ENCODE measurements at regions not wholly inside any gene's neighbourhood (a gene's known extent, or its start where the extent isn't known, plus 50 kb on each side); places are given as distances from the start of the nearest gene placed in this dataset.

DNA sequence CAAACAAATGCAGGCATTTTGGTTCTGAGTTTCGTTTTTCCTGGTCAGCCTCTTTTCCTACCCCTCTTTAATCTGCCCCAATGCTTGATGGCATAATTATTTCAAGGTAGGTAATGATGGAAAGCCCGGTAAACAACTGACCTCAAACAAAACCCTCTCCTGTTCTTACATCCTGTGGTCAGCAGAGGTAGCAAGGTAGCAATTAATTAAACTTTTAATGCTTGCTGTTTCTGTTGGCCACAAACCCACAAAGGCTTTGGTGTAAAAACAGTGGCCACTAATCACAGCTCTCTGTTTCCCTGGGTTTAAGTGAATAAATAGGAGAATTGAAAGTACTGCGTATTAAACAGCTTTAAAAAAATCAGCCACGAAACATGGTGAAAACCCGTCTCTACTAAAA, 261.5 kb upstream of the SOX4 start:
- no peak for DNase-seq (ENCODE audit: low spot score)
- in situ Hi-C loops (cut with MboI; ENCODE audit: low pct_unique_long_range_greater_than_20kb, low sequenced_read_pairs, unreplicated experiment): no loop called here
- TF ChIP-seq, protein P1, sequence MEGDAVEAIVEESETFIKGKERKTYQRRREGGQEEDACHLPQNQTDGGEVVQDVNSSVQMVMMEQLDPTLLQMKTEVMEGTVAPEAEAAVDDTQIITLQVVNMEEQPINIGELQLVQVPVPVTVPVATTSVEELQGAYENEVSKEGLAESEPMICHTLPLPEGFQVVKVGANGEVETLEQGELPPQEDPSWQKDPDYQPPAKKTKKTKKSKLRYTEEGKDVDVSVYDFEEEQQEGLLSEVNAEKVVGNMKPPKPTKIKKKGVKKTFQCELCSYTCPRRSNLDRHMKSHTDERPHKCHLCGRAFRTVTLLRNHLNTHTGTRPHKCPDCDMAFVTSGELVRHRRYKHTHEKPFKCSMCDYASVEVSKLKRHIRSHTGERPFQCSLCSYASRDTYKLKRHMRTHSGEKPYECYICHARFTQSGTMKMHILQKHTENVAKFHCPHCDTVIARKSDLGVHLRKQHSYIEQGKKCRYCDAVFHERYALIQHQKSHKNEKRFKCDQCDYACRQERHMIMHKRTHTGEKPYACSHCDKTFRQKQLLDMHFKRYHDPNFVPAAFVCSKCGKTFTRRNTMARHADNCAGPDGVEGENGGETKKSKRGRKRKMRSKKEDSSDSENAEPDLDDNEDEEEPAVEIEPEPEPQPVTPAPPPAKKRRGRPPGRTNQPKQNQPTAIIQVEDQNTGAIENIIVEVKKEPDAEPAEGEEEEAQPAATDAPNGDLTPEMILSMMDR (IDR thresholded peaks at IDR 0.05; ENCODE audit: extremely low read depth, insufficient read depth, missing control alignments): no peak

DNA sequence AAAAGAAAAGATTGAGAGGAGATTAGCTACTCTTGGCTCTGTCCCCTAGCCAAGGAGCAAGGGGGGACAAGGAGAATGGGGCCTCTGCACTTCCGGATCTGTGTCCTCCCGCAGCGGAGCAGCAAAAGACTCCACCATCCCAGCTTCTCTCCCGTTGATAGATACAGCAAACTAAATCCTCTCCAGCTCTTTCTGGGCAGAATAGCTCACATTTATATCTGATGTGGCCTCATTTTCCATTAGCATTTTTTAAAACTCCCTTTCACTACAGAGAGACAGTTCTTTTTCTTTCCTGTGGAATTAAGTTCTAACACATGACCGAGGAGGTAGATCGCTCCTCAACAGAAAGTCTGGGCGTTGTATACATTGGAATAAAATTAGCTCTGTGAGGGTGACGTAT, 260.9 kb upstream of the SOX4 start:
- TF ChIP-seq, protein P1 (IDR thresholded peaks at IDR 0.05; ENCODE audit: extremely low read depth, insufficient read depth, missing control alignments): no peak
- DNase-seq (ENCODE audit: low spot score): no peak
- in situ Hi-C loops (cut with MboI; ENCODE audit: low pct_unique_long_range_greater_than_20kb, low sequenced_read_pairs, unreplicated experiment): no loop called here

DNA sequence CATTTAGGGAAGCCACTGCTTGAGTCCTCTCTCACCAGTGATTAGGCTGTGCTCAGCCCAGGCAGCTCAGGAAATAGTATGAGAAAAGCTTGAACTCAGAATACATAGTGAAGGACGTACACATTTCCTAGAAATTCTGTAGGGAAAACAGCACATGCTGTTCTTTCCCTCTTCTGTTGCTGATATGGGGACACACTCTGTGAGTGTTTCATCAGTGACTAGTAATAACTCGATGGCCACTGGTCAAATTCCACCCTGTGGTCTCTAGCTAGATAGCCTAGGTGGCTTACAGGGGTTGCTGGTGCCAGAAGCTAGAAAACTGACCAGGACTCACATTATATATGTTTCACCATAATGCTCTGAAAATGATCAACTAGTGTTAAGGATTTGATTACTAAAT, 259.8 kb upstream of the SOX4 start:
- in situ Hi-C loops (cut with MboI; ENCODE audit: low pct_unique_long_range_greater_than_20kb, low sequenced_read_pairs, unreplicated experiment): no loop called here
- no peak for DNase-seq (ENCODE audit: low spot score)
- TF ChIP-seq, protein P1 (IDR thresholded peaks at IDR 0.05; ENCODE audit: extremely low read depth, insufficient read depth, missing control alignments): no peak

DNA sequence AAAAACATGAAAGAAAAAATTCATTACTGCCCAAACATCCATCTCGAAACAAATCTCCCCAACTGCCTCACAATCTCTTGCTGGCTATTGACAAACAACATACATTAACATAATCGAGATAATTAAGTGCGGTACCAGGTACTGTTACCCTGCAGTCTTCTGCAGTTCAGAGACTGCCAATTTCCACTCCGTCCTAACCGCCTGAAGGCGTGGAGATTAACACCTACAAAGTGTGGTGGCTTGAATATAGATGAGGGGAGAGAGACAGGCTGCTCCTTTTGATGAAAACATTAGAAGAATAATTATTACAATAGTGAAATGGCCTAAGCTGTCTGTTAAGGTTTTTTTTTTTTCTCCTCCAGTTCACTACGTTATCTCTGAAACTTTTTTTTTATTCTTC, 258.9 kb upstream of the SOX4 start:
- DNase-seq (ENCODE audit: low spot score): no peak
- in situ Hi-C loops (cut with MboI; ENCODE audit: low pct_unique_long_range_greater_than_20kb, low sequenced_read_pairs, unreplicated experiment): no loop called here
- TF ChIP-seq, protein P1 (IDR thresholded peaks at IDR 0.05; ENCODE audit: extremely low read depth, insufficient read depth, missing control alignments): no peak

DNA sequence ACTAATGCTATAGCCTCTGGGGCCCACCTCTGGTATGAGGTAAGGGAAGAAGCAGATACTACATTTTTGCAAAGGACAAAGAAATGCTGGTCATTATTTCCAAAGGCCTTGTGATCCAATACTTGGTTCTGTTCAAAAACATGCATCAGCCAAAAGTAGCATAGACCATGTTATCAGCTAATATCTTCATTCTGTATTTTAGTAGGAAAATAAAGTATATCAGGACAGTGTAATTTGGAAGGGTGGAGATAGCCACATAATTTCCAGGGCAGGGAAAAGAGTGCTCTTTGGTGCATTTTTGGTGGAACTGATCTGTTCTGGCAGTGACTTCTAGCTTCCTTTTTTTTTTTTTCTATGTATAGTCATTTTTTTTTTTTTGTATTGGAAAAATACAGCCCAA, 258.0 kb upstream of the SOX4 start:
- DNase-seq (ENCODE audit: low spot score): no peak
- in situ Hi-C loops (cut with MboI; ENCODE audit: low pct_unique_long_range_greater_than_20kb, low sequenced_read_pairs, unreplicated experiment): no loop called here
- TF ChIP-seq, protein P1 (IDR thresholded peaks at IDR 0.05; ENCODE audit: extremely low read depth, insufficient read depth, missing control alignments): no peak

DNA sequence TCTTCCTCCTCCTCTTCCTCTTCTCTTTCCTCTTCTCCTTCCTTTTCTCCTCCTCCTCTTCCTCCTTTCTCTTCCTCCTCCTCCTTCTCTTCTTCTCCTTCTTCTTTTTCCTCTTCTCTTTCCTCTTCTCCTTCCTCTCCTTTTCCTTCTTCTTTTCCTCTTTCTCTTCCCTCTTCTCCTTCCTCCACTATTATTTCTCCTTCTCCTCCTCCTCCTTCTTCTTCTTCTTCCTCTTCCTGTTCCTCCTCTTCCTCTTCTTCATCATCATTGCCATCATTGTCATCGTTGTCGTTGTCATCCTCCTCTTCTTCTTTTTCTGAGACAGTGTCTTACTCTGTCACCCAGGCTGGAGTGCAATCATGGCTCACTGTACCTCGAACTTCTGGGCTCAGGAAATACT, 256.3 kb upstream of the SOX4 start:
- in situ Hi-C loops (cut with MboI; ENCODE audit: low pct_unique_long_range_greater_than_20kb, low sequenced_read_pairs, unreplicated experiment): no loop called here
- DNase-seq (ENCODE audit: low spot score): no peak
- TF ChIP-seq, protein P1 (IDR thresholded peaks at IDR 0.05; ENCODE audit: extremely low read depth, insufficient read depth, missing control alignments): no peak

DNA sequence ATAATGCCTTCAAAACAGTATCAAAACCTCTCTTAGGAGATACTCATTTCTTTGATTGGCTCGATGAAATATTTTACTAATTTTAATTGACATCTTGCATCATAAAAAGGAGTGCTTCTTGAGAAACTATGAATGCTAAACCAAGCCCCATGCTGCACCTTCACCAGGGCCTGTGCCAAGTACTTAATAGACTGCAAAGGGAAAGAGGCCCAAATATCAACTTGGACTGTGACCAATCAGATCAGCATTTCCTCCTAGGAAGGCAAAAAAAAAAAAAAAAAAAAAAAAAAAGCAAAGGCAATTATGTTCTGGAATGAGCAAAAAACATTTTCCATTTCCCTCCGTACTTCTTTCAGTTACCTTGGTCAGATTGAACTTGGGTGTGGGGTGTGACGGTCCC, 253.0 kb upstream of the SOX4 start:
- TF ChIP-seq, protein P1 (IDR thresholded peaks at IDR 0.05; ENCODE audit: extremely low read depth, insufficient read depth, missing control alignments): no peak
- no peak for DNase-seq (ENCODE audit: low spot score)
- in situ Hi-C loops (cut with MboI; ENCODE audit: low pct_unique_long_range_greater_than_20kb, low sequenced_read_pairs, unreplicated experiment): no loop called here
